ENCODE measurements at regions not wholly inside any gene's neighbourhood (a gene's known extent, or its start where the extent isn't known, plus 50 kb on each side); places are given as distances from the start of the nearest gene placed in this dataset.

GRCh38 chr9:93875330-93875729 is 79.8 kb downstream of the BARX1 start:
- DNase-seq, result no peak

- DNase-seq, result no peak
Measured at GRCh38 chr9:93874242-93874641, 80.9 kb downstream of the BARX1 start.

- DNase-seq, result no peak
Measured at GRCh38 chr9:93871286-93871685, 83.9 kb downstream of the BARX1 start.

GRCh38 chr9:93869863-93870262 is 85.3 kb downstream of the BARX1 start:
- DNase-seq, result no peak

GRCh38 chr9:93869088-93869487 is 86.1 kb downstream of the BARX1 start:
- DNase-seq, result no peak

GRCh38 chr9:93865716-93866115 is 89.4 kb downstream of the BARX1 start:
- DNase-seq, result no peak

GRCh38 chr9:93865245-93865644 is 89.9 kb downstream of the BARX1 start:
- DNase-seq, result no peak

- DNase-seq, result no peak
Measured at GRCh38 chr9:93864840-93865239, 90.3 kb downstream of the BARX1 start.

GRCh38 chr9:93864032-93864431 is 91.1 kb downstream of the BARX1 start:
- DNase-seq, result no peak

- DNase-seq, result no peak
Measured at GRCh38 chr9:93862877-93863545, 92.1 kb downstream of the BARX1 start.

- no peak for DNase-seq
Measured at GRCh38 chr9:93861736-93862358, 93.3 kb downstream of the BARX1 start.

- DNase-seq, result no peak
Measured at GRCh38 chr9:93860694-93861658, 94.2 kb downstream of the BARX1 start.

- peak in 1 of 2 experiments; percentile 0 for DNase-seq
Measured at GRCh38 chr9:93859431-93860215, 95.5 kb downstream of the BARX1 start.

GRCh38 chr9:93857528-93857927 is 97.6 kb downstream of the BARX1 start:
- DNase-seq, result no peak

- DNase-seq, result no peak
Measured at GRCh38 chr9:93852728-93853127, 102.4 kb downstream of the BARX1 start.

- no peak for DNase-seq
Measured at GRCh38 chr9:93846349-93846748, 108.8 kb downstream of the BARX1 start.

- no peak for DNase-seq
Measured at GRCh38 chr9:93843396-93843795, 111.8 kb downstream of the BARX1 start.

GRCh38 chr9:93830606-93831005 is 124.5 kb downstream of the BARX1 start:
- no peak for DNase-seq

GRCh38 chr9:93830012-93830596 is 125.1 kb downstream of the BARX1 start:
- no peak for DNase-seq

- DNase-seq, result no peak
Measured at GRCh38 chr9:93829271-93830011, 125.7 kb downstream of the BARX1 start.

- no peak for DNase-seq
Measured at GRCh38 chr9:93828331-93829097, 126.6 kb downstream of the BARX1 start.
